NCI-H526 treated with DMSO at 0.1 percent for 48 hours (cell line): ENCODE measurements at regions not wholly inside any gene's neighbourhood (a gene's known extent, or its start where the extent isn't known, plus 50 kb on each side); places are given as distances from the start of the nearest gene placed in this dataset.
"Not testable (repeated sequence)": the region's sequence is repeated elsewhere in the genome, so short reads cannot be mapped to it uniquely, and the experiment has no call there.

Experiments used
- DNase-seq: peaks from one replicate; lab custom pipeline; 2025; lab: John Stamatoyannopoulos, UW

DNA sequence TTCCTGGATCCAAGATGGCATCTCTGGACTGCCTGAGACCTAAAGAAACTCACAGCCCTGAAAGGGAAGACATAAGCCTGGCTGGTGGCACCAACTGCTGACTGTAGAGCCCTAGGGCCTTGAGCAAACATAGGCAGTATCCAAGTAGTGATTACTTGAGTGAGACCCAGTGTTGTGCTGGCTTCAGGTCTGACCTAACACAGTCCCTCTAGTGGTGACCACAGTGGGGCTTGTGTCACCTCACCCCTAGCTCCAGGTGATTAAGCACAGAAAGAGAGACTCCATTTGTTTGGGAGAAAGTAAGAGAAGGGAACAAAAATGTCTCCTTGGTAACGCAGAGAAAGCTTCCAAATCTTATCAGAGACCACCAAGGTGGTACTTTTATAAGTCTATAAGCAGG is 496.3 kb upstream of the HTR2C start:
- DNase-seq: no peak

DNA sequence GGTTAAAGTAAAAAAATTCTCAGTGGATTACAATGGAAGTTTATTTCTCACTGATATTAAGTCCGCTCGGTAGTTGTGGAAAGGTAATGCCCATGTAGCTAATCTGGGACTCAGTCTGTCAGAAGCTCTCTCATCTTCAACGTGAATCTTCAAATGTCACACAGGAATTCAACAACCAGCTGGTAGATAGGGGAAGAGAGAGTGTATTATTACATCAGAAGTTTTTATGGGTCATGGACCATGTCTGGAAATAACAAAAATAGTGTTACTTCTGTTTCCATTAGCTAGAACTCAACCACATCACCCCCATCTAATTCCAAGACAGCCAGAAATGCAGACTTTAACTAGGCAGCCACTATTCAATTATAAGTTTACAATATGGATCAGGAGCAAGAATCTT is 506.1 kb upstream of the HTR2C start:
- no peak for DNase-seq

DNA sequence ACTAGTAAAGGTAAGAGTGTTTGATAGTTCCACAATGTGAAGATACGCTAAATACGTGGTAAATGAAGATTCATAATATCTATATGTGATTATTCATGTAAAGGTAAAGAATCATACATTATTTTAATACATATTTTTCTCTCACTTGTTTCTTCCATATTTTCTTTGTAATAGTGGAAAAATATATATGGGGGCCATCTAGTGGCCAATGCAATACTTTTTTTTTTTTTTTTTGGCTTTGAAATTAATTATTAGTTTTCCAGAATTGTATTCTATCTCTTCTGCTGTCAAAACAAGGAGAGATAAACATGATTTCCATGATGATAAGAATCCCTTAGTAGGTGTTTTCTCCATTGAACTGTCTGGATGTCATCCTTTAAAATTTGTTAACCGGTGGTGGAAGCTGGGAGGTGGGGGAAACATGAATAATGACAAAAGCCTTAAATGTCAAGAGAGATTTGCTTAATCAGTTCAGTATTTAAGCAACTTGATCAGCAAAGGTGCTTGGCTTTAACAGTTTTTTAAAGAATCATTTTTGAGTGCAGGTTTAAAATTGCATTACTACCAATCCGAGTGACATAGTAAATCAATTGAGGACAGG is 508.7 kb upstream of the HTR2C start:
- DNase-seq: no peak

DNA sequence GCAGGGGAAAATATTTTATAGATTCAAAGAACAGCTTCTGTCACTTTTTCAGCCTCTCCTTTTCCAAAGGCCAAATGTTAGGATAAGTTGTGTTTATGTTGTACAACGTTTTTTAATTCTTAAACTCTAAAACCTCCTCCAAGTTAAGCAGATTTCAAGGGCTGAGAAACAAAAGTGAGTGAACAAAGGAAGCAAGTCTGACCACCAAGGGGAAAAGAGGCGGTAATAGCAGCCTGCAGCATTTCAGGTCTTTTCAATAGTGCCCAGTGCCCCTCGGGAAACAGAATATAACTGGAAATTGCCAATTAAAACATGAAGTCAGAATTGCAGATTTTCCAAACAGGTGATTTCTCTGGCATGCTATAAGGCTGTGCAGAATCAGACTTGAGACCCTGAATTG is 510.0 kb upstream of the HTR2C start:
- DNase-seq: no peak

DNA sequence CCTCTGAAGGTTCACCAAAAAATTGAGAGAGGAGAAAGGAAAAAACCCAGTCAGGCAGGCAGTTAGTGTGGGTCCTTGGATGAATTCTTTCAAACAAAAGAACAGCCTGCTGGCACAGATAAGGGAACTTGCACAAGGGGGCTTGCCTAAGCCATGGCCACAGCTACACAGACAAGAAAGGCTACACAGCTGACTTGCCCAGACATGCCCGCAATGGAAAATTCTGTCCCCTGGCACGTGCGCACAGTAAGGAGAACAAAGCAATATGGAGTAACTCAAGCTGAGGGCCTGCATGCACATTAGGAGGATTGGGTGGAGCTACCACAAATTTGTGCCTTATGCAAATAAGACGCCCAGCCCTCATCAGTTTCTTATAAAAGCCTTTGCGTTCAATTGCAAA is 512.5 kb upstream of the HTR2C start:
- DNase-seq: no peak

DNA sequence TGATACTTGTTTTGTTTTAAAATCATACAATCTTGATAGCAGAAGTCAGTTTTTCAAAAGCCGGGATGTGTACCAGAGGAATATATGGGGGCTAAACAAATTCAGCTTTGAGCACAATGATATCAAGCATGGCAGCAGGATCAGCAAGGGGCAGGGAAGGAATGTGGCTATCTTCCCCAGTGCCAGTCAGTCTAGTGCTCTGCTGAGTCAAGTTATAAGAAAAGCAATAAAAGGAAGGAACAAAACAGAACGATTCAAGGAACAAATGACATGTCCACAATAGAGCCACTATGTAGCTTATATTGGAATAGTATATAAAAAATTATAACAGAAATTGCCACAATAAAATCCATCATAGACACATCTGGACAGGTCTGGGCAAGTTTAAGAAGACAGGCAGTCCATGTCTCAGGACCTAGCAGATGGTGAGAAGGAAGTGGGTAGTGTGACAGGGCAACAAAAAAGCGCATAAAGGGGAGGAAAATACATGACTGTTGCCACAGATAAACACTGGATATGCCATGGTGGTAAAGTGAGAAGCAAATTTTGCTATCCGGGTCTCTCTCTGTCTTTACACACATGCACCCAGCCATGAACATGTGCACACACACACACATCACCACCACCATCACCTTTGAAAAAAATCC is 518.2 kb upstream of the HTR2C start:
- no peak for DNase-seq

DNA sequence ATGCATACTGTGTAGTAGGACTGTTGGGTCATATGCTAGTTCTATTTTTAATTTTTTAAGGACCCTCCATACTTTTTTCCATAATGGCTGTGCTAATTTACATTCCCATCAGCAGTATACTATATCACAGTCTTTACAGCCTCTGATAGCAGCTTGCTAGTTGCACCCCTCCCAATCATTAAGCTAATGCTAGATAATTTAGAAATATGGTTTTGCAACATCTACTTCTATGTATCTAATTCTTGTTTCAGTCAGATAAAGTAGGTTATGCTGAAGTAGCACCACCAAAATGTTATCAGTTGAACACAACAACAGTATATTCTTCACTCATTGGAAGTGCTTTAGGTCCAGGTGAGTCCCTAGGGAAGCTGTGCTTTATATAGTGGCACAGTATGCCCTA is 522.7 kb upstream of the HTR2C start:
- no peak for DNase-seq

DNA sequence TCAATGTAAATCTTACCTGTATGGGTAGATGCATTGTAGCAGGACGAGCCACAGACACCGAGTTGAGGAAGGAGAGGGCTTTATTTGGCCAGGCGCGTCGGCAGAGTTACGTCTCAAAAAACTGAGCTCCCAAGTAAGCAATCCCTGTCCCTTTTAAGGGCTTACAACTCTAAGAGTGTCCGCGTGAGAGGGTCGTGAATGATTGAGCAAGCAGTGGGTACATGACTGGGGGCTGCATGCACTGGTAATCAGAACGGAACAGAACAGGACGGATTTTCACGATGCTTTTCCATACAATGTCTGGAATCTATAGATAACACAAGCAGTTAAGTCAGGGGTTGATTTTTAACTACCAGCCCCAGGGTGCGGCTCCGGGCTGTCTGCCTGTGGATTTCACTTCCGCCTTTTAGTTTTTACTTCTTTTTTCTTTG is 524.9 kb upstream of the HTR2C start:
- DNase-seq: no peak

DNA sequence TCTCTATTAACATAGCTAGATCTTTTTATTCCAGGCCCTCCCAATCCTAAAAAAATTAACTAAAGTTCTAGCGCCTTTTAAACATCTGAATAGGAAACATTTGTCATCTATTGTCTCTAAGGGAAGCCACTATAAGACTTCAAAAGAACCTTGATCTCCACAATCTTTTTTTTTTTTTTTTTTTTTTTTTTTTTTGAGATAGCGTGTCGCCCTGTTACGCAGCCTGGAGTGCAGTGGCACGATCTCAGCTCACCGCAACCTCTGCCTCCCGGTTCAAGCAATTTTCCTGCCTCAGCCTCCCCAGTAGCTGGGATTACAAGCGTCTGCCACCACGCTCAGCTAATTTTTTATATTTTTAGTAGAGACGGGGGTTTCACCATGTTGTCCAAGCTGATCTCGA is 526.5 kb upstream of the HTR2C start:
- not testable (repeated sequence) for DNase-seq

DNA sequence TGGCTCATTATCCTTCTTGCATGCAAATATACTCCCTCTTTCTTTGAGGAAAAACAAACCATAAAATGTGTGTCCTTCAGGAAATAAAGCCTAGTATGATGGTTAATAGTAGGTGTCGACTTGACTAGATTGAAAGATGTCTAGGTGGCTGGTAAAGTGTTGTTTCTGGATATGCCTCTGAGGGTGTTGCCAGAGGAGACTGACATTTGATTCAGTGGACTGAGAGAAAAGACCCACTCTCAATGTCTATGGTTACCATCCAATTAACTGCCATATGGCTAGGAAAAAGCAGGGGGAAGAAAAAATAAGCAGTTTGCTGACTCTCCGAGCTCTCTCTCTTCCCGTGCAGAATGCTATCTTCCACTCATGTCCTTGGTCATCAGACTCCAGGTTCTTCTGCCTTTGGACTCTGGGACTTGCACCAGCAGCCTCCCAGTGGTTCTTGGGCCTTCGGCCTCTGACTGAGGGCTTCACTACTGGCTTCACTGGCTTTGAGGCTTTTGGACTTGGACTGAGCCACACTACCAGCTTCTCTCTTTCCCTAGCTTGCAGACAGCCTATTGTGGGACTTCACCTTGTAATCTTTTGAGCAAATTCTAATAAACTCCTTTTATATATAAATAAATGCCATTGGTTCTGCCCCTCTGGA is 532.1 kb upstream of the HTR2C start:
- no peak for DNase-seq

DNA sequence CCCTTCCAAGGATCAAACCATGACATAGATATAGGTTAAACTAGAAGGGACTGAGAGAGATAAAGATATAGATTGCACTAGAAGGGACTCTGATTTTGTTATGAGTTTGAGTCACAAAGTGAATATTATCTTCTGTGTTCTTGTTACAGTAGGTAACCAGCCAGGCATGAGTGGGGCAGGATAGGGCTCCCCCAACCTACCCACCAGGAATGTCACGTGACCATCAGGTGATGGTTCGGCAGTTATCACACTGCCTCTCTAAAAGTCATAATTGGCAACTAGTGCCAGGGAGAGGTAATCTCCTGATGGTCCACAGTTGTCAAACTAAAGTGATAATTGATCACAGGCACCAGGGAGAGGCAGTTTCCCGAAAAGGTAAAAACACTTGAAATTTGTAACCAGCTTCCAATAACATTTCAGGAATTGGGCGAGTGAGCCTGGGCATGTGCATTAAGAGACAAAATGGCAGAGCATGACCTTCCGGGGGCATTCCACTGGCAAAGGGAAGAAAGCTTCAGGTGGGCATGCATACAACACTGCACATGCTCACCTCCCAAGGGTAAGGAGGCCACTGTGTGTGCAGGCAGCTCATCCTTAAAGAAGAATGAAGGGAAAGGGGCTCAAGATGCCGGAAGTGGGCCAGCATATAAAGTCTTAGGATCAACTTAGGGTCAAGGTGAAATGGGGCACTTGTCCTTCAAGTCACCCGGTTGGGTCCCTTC is 533.6 kb upstream of the HTR2C start:
- no peak for DNase-seq

DNA sequence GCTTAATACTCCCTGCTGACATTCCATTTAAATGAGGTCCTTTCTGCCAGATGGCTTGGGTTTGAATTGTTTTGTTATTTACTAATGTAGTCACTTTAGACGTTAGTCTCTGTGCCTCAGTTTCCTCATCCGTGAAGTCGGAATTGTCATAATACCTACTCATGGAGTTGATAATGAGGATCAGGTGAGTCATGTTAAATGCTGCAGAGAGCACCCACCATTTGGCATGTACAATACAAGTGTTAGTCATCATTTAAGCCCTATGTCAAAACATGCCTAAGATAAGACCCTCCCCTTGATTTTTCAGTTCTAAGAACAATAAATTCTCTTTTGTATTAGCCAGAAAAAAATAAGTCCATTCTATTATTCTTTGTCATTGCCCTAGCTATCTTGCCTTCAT is 534.8 kb upstream of the HTR2C start:
- DNase-seq: no peak

DNA sequence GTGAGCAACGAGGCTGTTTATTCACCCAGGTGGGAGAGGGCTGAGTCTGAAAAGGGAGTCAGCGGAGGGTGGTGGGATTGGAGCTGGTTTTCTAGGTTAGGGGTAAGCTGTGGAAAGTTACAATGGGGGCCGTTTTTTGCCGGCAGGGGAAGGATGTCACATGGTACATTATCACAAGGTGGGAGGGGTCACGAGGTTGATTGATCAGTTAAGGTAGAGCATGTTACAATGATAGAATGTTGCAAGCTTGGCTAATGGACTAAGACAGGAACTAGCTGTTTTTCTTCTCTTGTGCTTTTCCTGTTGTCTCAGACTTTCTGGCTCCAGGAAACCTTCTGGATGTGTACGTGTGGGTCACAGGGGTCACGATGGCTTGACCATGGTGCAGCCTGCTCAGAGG is 536.3 kb upstream of the HTR2C start:
- no peak for DNase-seq

DNA sequence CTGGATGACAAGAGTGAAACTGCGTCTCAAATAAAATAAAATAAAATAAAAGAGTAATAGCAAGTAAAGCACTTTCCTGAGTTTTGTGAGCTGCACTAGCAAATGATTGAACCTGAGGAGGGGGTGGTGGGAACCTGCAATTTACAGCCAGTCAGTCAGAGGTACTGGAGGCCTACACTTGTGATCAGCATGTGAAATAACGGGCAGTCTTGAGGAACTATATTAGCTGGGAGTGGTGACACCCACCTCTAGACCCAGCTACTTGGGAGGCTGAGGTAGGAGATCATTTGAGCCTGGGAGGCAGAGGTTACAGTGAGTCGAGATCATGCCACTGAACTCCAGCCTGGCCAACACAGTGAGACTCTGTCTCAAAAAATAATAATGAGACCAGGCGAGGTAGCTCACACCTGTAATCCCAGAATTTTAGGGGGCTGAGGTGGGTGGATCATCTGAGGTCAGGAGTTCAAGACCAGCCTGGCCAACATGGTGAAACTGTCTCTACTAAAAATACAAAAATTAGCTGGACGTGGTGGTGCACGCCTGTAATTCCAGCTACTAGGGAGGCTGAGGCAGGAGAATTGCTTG is 537.1 kb upstream of the HTR2C start:
- no peak for DNase-seq

DNA sequence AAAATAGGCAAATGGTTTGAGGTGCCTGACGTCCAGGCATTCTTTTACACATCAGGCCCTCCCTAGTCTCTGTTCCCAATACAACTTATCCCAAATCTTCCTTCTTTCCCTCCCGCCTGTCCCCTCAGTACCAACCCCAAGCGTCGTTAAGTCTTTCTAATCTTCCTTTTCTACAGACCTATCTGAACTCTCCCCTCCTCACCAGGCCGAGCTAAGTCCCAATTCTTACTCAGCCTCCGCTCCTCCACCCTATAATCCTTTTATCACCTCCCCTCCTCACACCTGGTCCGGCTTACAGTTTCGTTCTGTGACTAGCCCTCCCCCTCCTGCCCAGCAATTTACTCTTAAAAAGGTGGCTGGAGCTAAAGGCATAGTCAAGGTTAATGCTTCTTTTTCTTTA is 542.4 kb upstream of the HTR2C start:
- DNase-seq: not testable (repeated sequence)

DNA sequence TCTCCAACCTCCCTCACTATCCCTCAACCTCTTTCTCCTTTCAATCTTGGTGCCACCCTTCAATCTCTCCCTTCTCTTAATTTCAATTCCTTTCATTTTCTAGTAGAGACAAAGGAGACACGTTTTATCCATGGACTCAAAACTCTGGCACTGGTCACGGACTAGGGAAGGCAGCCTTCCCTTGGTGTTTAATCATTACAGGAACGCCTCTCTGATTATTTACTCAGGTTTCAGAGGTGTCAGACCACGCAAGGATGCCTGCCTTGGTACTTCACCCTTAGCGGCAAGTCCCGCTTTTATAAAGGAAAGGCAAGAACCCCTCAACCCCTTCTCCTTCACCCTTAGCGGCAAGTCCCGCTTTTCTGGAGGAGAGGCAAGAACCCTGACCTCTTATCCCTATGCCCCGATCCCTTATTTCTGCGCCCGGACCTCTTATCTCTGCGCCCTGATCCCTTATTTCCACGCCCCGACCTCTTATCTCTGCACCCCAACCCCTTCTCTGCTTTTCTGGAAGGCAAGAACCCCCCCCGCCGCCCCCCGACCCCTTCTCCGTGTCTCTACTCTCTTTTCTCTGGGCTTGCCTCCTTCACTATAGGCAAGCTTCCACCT is 543.1 kb upstream of the HTR2C start:
- DNase-seq: not testable (repeated sequence)

DNA sequence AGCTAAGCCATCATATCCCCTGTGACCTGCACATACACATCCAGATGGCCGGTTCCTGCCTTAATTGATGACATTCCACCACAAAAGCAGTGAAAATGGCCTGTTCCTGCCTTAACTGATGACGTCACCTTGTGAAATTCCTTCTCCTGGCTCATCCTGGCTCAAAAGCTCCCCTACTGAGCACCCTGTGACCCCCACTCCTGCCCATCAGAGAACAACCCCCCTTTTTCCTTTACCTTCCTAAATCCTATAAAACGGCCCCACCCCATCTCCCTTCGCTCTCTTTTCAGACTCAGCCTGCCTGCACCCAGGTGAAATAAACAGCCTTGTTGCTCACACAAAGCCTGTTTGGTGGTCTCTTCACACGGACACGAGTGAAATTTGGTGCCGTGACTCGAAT is 543.8 kb upstream of the HTR2C start:
- not testable (repeated sequence) for DNase-seq

DNA sequence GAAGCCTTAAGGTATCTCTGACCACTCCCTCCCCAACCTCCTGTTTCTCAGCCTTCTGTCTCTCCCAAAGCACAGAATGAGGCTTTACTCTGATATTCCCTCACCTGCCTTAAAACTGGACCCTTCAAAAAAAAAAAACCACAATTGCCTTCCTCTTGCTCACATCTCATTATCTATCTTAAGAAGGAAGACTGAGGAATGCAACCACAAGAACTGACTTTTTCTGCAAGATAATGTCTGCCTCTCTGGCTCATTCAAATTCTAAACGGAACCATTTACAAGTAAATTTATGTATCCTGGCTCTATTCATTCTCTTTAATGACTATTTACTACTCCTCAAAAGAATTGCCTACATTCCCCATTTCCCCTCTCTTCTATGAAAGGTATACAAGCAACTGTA is 545.5 kb upstream of the HTR2C start:
- DNase-seq: no peak

DNA sequence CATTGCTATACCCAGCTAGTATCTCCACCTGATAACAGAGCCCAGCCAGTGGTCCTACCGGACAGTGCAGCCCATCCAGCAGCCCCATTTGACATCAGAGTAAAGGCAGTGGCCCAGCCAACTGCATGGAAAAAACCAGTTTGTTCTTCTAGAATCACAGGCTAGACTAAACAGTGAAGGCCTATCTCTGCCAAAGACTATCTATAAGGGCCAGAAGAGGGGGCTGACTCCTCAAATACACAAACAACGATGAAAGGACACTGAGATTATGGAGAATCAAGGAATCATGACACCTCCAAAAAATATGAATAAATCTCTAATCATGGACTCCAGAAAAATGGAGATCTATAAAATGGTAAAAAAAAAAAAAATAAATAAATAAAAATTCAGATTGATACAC is 546.4 kb upstream of the HTR2C start:
- DNase-seq: no peak

DNA sequence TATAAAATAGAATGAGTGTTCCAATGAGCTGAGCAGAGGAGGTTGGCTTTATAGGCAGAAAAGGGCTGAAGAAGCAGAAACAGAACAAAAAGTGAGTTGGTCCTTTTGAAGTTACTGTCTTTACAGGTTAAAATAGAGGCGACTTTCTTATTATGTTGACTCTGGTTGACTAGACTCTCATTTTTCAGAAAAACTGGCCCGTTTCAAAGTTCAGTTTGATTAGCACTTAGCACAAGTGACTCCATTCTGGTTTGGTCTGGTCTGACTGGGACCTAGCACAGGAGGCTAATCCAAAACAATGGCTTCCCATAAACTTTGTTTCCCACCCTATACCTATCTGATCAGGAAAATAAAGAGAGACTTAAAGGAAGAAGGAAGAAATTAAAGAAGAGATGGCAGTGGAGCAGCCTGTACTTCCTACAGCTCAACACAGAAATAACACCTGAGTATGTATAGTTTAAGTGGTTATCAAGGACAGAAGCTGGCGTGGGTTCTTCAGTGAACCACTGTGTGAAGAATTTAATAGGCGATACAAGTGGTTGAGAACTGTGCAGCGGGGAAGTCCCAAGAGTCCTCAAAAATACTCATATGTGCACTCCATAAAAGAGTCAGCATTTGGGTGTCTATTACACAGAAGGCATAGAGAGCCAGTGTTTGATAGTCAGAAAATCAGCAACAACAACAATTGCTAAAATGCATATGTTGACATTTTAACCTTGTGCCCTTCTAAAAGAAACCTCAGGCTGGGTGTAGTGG is 554.8 kb upstream of the HTR2C start:
- no peak for DNase-seq

DNA sequence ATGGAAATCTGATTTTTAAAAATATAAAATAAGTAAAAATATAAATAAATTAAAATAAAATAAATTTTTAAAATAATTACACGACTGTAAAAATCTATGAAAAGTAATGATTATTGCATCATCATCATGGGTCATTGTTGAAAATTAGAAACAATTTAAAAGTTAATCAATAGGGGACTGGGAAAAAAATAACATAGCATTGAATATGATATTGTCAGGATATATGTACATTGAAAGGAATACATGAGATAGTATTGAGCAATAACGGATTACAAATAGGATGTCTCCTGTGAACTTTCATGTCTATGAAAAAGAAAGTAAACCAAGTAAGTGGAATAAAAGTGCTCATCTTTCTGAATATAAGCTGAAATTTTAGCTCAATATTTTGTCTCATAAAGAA is 566.8 kb upstream of the HTR2C start:
- DNase-seq: no peak

DNA sequence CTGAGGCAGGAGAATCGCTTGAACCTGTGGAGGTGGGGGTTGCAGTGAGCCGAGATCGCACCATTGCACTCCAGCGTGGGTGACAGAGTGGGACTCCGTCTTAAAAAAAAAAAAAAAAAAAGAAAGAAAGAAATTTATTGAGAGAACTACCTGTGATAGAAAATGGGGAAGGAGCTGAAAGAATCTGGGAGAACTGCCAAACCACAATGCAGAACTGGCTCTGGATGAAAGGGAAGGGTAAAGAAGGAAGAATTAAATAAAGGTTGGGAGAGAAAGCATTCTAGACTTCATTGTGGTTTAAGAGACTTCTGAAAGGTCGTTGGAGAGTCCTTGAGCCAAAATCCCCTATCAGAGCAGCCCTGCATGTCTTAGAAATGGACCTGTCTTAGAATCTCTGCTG is 567.9 kb upstream of the HTR2C start:
- no peak for DNase-seq
